Astrocyte (in vitro differentiated cells and primary cell): ENCODE measurements at regions not wholly inside any gene's neighbourhood (a gene's known extent, or its start where the extent isn't known, plus 50 kb on each side); places are given as distances from the start of the nearest gene placed in this dataset.

ENCODE experiments used
- DNase-seq: peaks from one replicate; pipeline ENCODE4 v3.0.0-alpha.2; 2010; ENCODE audit warnings: low read depth
- FAIRE-seq: peaks from 2 replicates; lab custom pipeline; 2011; peaks lifted over from hg19 to GRCh38; lab: Jason Lieb, UNC
- H2AFZ ChIP-seq: 2 replicates; pipeline ENCODE4 v1.6.0; 2012; ENCODE audit warnings: low read depth, low read length, inconsistent platforms
- H3K27ac ChIP-seq: 2 replicates; pipeline ENCODE4 v1.5.1; 2011; ENCODE audit warnings: low read depth, low read length, inconsistent platforms
- H3K27me3 ChIP-seq: 2 replicates; pipeline ENCODE4 v1.6.0; 2011; ENCODE audit warnings: low read length, inconsistent platforms; ENCODE audit not compliant: insufficient read depth
- H3K36me3 ChIP-seq: 2 replicates; pipeline ENCODE4 v1.5.1; 2011; ENCODE audit warnings: low read length, inconsistent platforms; ENCODE audit not compliant: insufficient read depth
- H3K4me1 ChIP-seq: 2 replicates; pipeline ENCODE4 v1.5.1; 2011; ENCODE audit warnings: low read length, inconsistent platforms; ENCODE audit not compliant: insufficient read depth
- H3K4me2 ChIP-seq: 2 replicates; pipeline ENCODE4 v1.6.0; 2012; ENCODE audit warnings: low read length, inconsistent platforms
- H3K4me3 ChIP-seq: 2 replicates; pipeline ENCODE4 v1.5.1; 2011; ENCODE audit warnings: low read depth, mild to moderate bottlenecking, low read length, inconsistent platforms; ENCODE audit not compliant: insufficient read depth
- H3K79me2 ChIP-seq: 2 replicates; pipeline ENCODE4 v1.6.0; 2012; ENCODE audit warnings: mild to moderate bottlenecking, low read length, inconsistent platforms; ENCODE audit not compliant: insufficient read depth
- H3K9ac ChIP-seq: 2 replicates; pipeline ENCODE4 v1.6.0; 2012; ENCODE audit warnings: mild to moderate bottlenecking, low read length, inconsistent platforms
- H3K9me3 ChIP-seq: 2 replicates; pipeline ENCODE4 v1.5.1; 2012; ENCODE audit warnings: low read depth, mild to moderate bottlenecking, low read length, inconsistent platforms; ENCODE audit not compliant: insufficient read depth
- H4K20me1 ChIP-seq: 2 replicates; pipeline ENCODE4 v1.6.0; 2012; ENCODE audit warnings: low read length, inconsistent platforms; ENCODE audit not compliant: insufficient read depth
- H3K27ac Mint-ChIP-seq: one replicate; pipeline ENCODE4 v1.8.0; 2021; ENCODE audit warnings: mild to moderate bottlenecking, mixed read lengths; ENCODE audit not compliant: unreplicated experiment
- H3K27me3 Mint-ChIP-seq: one replicate; pipeline ENCODE4 v1.8.0; 2021; ENCODE audit warnings: low read depth, mixed read lengths; ENCODE audit not compliant: unreplicated experiment
- H3K36me3 Mint-ChIP-seq: one replicate; pipeline ENCODE4 v1.8.0; 2021; ENCODE audit warnings: low read depth, mixed read lengths; ENCODE audit not compliant: unreplicated experiment
- H3K4me1 Mint-ChIP-seq: one replicate; pipeline ENCODE4 v1.8.0; 2021; ENCODE audit warnings: low read depth, mixed read lengths; ENCODE audit not compliant: unreplicated experiment
- H3K4me3 Mint-ChIP-seq: one replicate; pipeline ENCODE4 v1.8.0; 2021; ENCODE audit warnings: mild to moderate bottlenecking, moderate library complexity, mixed read lengths; ENCODE audit not compliant: unreplicated experiment
- H3K9me3 Mint-ChIP-seq: one replicate; pipeline ENCODE4 v1.8.0; 2021; ENCODE audit warnings: mild to moderate bottlenecking, mixed read lengths; ENCODE audit not compliant: unreplicated experiment
- CTCF ChIP-seq: IDR thresholded peaks from 2 replicates; pipeline ENCODE4 v1.5.1; 2011; ENCODE audit warnings: low read depth, mild to moderate bottlenecking, inconsistent platforms, low read length, moderate library complexity; ENCODE audit not compliant: insufficient read depth
- EZH2 ChIP-seq: IDR thresholded peaks from 2 replicates; pipeline ENCODE4 v1.6.1; 2012; ENCODE audit warnings: mild to moderate bottlenecking, low read length, inconsistent platforms; ENCODE audit not compliant: insufficient read depth

DNA sequence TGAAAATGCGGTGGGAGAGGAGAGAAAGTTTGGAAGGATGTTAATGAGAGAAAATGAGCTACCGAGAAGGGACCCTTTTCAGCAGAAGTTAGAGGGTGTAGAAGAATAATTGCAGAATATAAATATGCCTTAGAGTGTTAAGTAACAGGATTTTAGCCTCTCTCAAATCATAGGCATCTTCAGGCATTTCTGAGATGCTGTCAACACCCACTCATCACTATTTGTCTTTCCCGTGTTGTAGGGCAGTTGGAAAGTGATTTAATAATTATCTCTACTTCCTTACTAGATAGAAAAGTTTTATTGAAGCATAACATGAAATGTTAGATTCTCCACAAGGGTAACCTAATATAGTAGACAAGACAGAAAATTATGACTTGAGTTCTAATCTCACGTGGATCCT lies 96.4 kb upstream of the RGS4 start:
- Mint-ChIP-seq H3K9me3 (no peaks in the 10 kb centered on the region), H3K4me3 (no peak overlapping the region), H3K4me1 (peaks cover 24% of the 10 kb centered on the region), H3K36me3 (no peaks in the 10 kb centered on the region), H3K27me3 (no peaks in the 10 kb centered on the region), H3K27ac (peak overlapping the region; percentile 95)
- FAIRE-seq (no peak), DNase-seq (peak; percentile 43)
- Histone ChIP-seq H3K79me2 (no peaks in the 10 kb centered on the region), H3K4me2 (peak overlapping the region; percentile 48), H3K9me3 (peaks cover 4% of the 10 kb centered on the region), H3K36me3 (no peaks in the 10 kb centered on the region), H3K4me1 (peaks cover 21% of the 10 kb centered on the region), H4K20me1 (no peaks in the 10 kb centered on the region), H3K27ac (peak overlapping the region; percentile 91), H3K9ac (peak overlapping the region; percentile 58), H3K4me3 (no peak overlapping the region), H3K27me3 (no peaks in the 10 kb centered on the region), H2AFZ (no peak overlapping the region)
- TF ChIP-seq CTCF (no peak), EZH2 (no peak)

- H3K27me3 Mint-ChIP-seq = no peaks in the 10 kb centered on the region
- Histone ChIP-seq H3K9me3 (no peaks in the 10 kb centered on the region), H3K4me3 (no peak overlapping the region), H3K27ac (no peak overlapping the region), H3K79me2 (no peaks in the 10 kb centered on the region), H3K4me2 (no peak overlapping the region), H3K27me3 (no peaks in the 10 kb centered on the region), H3K36me3 (no peaks in the 10 kb centered on the region), H3K4me1 (peaks cover 21% of the 10 kb centered on the region), H3K9ac (no peak overlapping the region), H2AFZ (no peak overlapping the region), H4K20me1 (no peaks in the 10 kb centered on the region)
- no peak overlapping the region for H3K27ac Mint-ChIP-seq
- no peaks in the 10 kb centered on the region for H3K9me3 Mint-ChIP-seq
- FAIRE-seq = no peak
- H3K4me1 Mint-ChIP-seq = peaks cover 24% of the 10 kb centered on the region
- no peak for TF ChIP-seq EZH2
- TF ChIP-seq CTCF = no peak
- no peaks in the 10 kb centered on the region for H3K36me3 Mint-ChIP-seq
- DNase-seq = no peak
- no peak overlapping the region for H3K4me3 Mint-ChIP-seq
These were observed 99.1 kb upstream of the RGS4 start for GRCh38 chr1:162970021-162970420.

- Histone ChIP-seq H3K4me2 (no peak overlapping the region), H3K9me3 (no peaks in the 10 kb centered on the region), H2AFZ (no peak overlapping the region), H3K27ac (no peak overlapping the region), H4K20me1 (no peaks in the 10 kb centered on the region), H3K27me3 (no peaks in the 10 kb centered on the region), H3K4me3 (no peak overlapping the region), H3K79me2 (no peaks in the 10 kb centered on the region), H3K36me3 (no peaks in the 10 kb centered on the region), H3K4me1 (no peaks in the 10 kb centered on the region), H3K9ac (no peak overlapping the region)
- H3K27me3 Mint-ChIP-seq = no peaks in the 10 kb centered on the region
- H3K36me3 Mint-ChIP-seq = no peaks in the 10 kb centered on the region
- no peak overlapping the region for H3K4me3 Mint-ChIP-seq
- H3K27ac Mint-ChIP-seq = no peak overlapping the region
- H3K9me3 Mint-ChIP-seq = peaks cover 5% of the 10 kb centered on the region
- no peak for FAIRE-seq
- H3K4me1 Mint-ChIP-seq = peaks cover 6% of the 10 kb centered on the region
- DNase-seq = no peak
- TF ChIP-seq CTCF = no peak
- no peak for TF ChIP-seq EZH2
These were observed 102.5 kb upstream of the RGS4 start for GRCh38 chr1:162966613-162967012.
